Astrocyte (in vitro differentiated cells and primary cell): ENCODE measurements at regions not wholly inside any gene's neighbourhood (a gene's known extent, or its start where the extent isn't known, plus 50 kb on each side); places are given as distances from the start of the nearest gene placed in this dataset.

Experiments
- DNase-seq: peaks from one replicate; pipeline ENCODE4 v3.0.0-alpha.2; 2010; ENCODE audit warnings: low read depth
- FAIRE-seq: peaks from 2 replicates; lab custom pipeline; 2011; peaks lifted over from hg19 to GRCh38; lab: Jason Lieb, UNC
- H2AFZ ChIP-seq: 2 replicates; pipeline ENCODE4 v1.6.0; 2012; ENCODE audit warnings: low read depth, low read length, inconsistent platforms
- H3K27ac ChIP-seq: 2 replicates; pipeline ENCODE4 v1.5.1; 2011; ENCODE audit warnings: low read depth, low read length, inconsistent platforms
- H3K27me3 ChIP-seq: 2 replicates; pipeline ENCODE4 v1.6.0; 2011; ENCODE audit warnings: low read length, inconsistent platforms; ENCODE audit not compliant: insufficient read depth
- H3K36me3 ChIP-seq: 2 replicates; pipeline ENCODE4 v1.5.1; 2011; ENCODE audit warnings: low read length, inconsistent platforms; ENCODE audit not compliant: insufficient read depth
- H3K4me1 ChIP-seq: 2 replicates; pipeline ENCODE4 v1.5.1; 2011; ENCODE audit warnings: low read length, inconsistent platforms; ENCODE audit not compliant: insufficient read depth
- H3K4me2 ChIP-seq: 2 replicates; pipeline ENCODE4 v1.6.0; 2012; ENCODE audit warnings: low read length, inconsistent platforms
- H3K4me3 ChIP-seq: 2 replicates; pipeline ENCODE4 v1.5.1; 2011; ENCODE audit warnings: low read depth, mild to moderate bottlenecking, low read length, inconsistent platforms; ENCODE audit not compliant: insufficient read depth
- H3K79me2 ChIP-seq: 2 replicates; pipeline ENCODE4 v1.6.0; 2012; ENCODE audit warnings: mild to moderate bottlenecking, low read length, inconsistent platforms; ENCODE audit not compliant: insufficient read depth
- H3K9ac ChIP-seq: 2 replicates; pipeline ENCODE4 v1.6.0; 2012; ENCODE audit warnings: mild to moderate bottlenecking, low read length, inconsistent platforms
- H3K9me3 ChIP-seq: 2 replicates; pipeline ENCODE4 v1.5.1; 2012; ENCODE audit warnings: low read depth, mild to moderate bottlenecking, low read length, inconsistent platforms; ENCODE audit not compliant: insufficient read depth
- H4K20me1 ChIP-seq: 2 replicates; pipeline ENCODE4 v1.6.0; 2012; ENCODE audit warnings: low read length, inconsistent platforms; ENCODE audit not compliant: insufficient read depth
- H3K27ac Mint-ChIP-seq: one replicate; pipeline ENCODE4 v1.8.0; 2021; ENCODE audit warnings: mild to moderate bottlenecking, mixed read lengths; ENCODE audit not compliant: unreplicated experiment
- H3K27me3 Mint-ChIP-seq: one replicate; pipeline ENCODE4 v1.8.0; 2021; ENCODE audit warnings: low read depth, mixed read lengths; ENCODE audit not compliant: unreplicated experiment
- H3K36me3 Mint-ChIP-seq: one replicate; pipeline ENCODE4 v1.8.0; 2021; ENCODE audit warnings: low read depth, mixed read lengths; ENCODE audit not compliant: unreplicated experiment
- H3K4me1 Mint-ChIP-seq: one replicate; pipeline ENCODE4 v1.8.0; 2021; ENCODE audit warnings: low read depth, mixed read lengths; ENCODE audit not compliant: unreplicated experiment
- H3K4me3 Mint-ChIP-seq: one replicate; pipeline ENCODE4 v1.8.0; 2021; ENCODE audit warnings: mild to moderate bottlenecking, moderate library complexity, mixed read lengths; ENCODE audit not compliant: unreplicated experiment
- H3K9me3 Mint-ChIP-seq: one replicate; pipeline ENCODE4 v1.8.0; 2021; ENCODE audit warnings: mild to moderate bottlenecking, mixed read lengths; ENCODE audit not compliant: unreplicated experiment
- CTCF ChIP-seq: IDR thresholded peaks from 2 replicates; pipeline ENCODE4 v1.5.1; 2011; ENCODE audit warnings: low read depth, mild to moderate bottlenecking, inconsistent platforms, low read length, moderate library complexity; ENCODE audit not compliant: insufficient read depth
- EZH2 ChIP-seq: IDR thresholded peaks from 2 replicates; pipeline ENCODE4 v1.6.1; 2012; ENCODE audit warnings: mild to moderate bottlenecking, low read length, inconsistent platforms; ENCODE audit not compliant: insufficient read depth

DNA sequence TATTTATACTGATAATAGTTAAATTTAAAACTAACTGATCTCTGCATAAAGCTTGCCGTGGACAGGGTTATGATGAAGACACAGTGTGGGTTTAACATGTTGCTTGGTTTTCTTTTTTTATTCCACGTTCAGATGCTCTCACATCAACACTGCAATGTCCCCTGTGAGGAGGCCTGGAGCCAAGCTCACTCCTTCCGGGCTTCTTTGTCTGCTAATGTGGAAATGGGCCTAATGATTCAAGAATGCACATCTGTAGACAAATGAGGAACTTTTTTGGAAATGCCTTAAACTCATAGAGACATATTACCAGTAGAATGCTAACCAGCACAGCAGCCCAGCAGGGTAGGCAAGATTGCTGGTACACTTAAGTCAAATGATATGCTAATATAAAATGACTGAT is 208.0 kb downstream of the GALR1 start:
- FAIRE-seq = no peak
- Histone ChIP-seq H3K4me1 (no peaks in the 10 kb centered on the region), H2AFZ (no peak overlapping the region), H3K27me3 (no peaks in the 10 kb centered on the region), H3K36me3 (no peaks in the 10 kb centered on the region), H3K27ac (no peak overlapping the region), H4K20me1 (no peaks in the 10 kb centered on the region), H3K79me2 (no peaks in the 10 kb centered on the region), H3K4me3 (no peak overlapping the region), H3K9ac (no peak overlapping the region), H3K9me3 (no peaks in the 10 kb centered on the region), H3K4me2 (no peak overlapping the region)
- Mint-ChIP-seq H3K4me3 (no peak overlapping the region), H3K4me1 (no peaks in the 10 kb centered on the region), H3K27me3 (no peaks in the 10 kb centered on the region), H3K27ac (no peak overlapping the region), H3K9me3 (no peaks in the 10 kb centered on the region), H3K36me3 (no peaks in the 10 kb centered on the region)
- TF ChIP-seq EZH2 = no peak
- TF ChIP-seq CTCF = no peak
- no peak for DNase-seq

- Histone ChIP-seq H2AFZ (no peak overlapping the region), H3K4me2 (no peak overlapping the region)
Measured at GRCh38 chr18:77461062-77461688, 211.5 kb downstream of the GALR1 start.

More at GRCh38 chr18:77461062-77461688, 211.5 kb downstream of the GALR1 start:
- no peak overlapping the region for H3K4me3 ChIP-seq
- H3K36me3 ChIP-seq = no peaks in the 10 kb centered on the region
- FAIRE-seq (no peak), DNase-seq (no peak)
- no peaks in the 10 kb centered on the region for H3K79me2 ChIP-seq
- Mint-ChIP-seq H3K4me3 (no peak overlapping the region), H3K27ac (no peak overlapping the region), H3K4me1 (no peaks in the 10 kb centered on the region), H3K27me3 (no peaks in the 10 kb centered on the region), H3K36me3 (no peaks in the 10 kb centered on the region), H3K9me3 (no peaks in the 10 kb centered on the region)
- no peak overlapping the region for H3K9ac ChIP-seq
- TF ChIP-seq CTCF (no peak), EZH2 (no peak)
- H3K27ac ChIP-seq = no peak overlapping the region
- H3K4me1 ChIP-seq = no peaks in the 10 kb centered on the region
- H3K27me3 ChIP-seq = no peaks in the 10 kb centered on the region
- H3K9me3 ChIP-seq = no peaks in the 10 kb centered on the region
- H4K20me1 ChIP-seq = no peaks in the 10 kb centered on the region
